ENCODE measurements at regions not wholly inside any gene's neighbourhood (a gene's known extent, or its start where the extent isn't known, plus 50 kb on each side); places are given as distances from the start of the nearest gene placed in this dataset.

GRCh38 chr13:65594298-65594781 lies 1635.8 kb downstream of the PCDH9 start:
- no peaks in the 10 kb centered on the region for H4K20me1 ChIP-seq (ENCODE audit: insufficient read depth, low read length)
- no peaks in the 10 kb centered on the region for H3K36me3 ChIP-seq (ENCODE audit: insufficient read depth, low read length)
- H3K27ac ChIP-seq (ENCODE audit: low read depth, low read length), result no peak overlapping the region
- H3K9me3 ChIP-seq (ENCODE audit: low read depth, low read length), result no peaks in the 10 kb centered on the region
- DNase-seq (ENCODE audit: insufficient read length, low spot score, missing footprints), result no peak
- no peak for TF ChIP-seq CTCF (IDR thresholded peaks at IDR 0.05; ENCODE audit: extremely low read depth, low read depth, low read length)
- peaks cover 21% of the 10 kb centered on the region for H3K4me1 ChIP-seq (ENCODE audit: insufficient read depth, low read length)
- no peak overlapping the region for H3K4me3 ChIP-seq (ENCODE audit: insufficient read depth, low read length)
- no peaks in the 10 kb centered on the region for H3K27me3 ChIP-seq (ENCODE audit: insufficient read depth, low read length)
- no peak overlapping the region for H2AFZ ChIP-seq (ENCODE audit: low read length)
- no peaks in the 10 kb centered on the region for H3K79me2 ChIP-seq (ENCODE audit: insufficient read depth, low read length)
- H3K4me2 ChIP-seq (ENCODE audit: insufficient read depth, low read length), result peak overlapping the region; percentile 13

GRCh38 chr13:65593298-65593874 lies 1636.8 kb downstream of the PCDH9 start:
- Histone ChIP-seq H3K4me2 (ENCODE audit: insufficient read depth, low read length) (no peak overlapping the region), H3K27me3 (ENCODE audit: insufficient read depth, low read length) (no peaks in the 10 kb centered on the region), H3K27ac (ENCODE audit: low read depth, low read length) (no peak overlapping the region), H3K4me1 (ENCODE audit: insufficient read depth, low read length) (peaks cover 19% of the 10 kb centered on the region), H3K9me3 (ENCODE audit: low read depth, low read length) (no peaks in the 10 kb centered on the region), H4K20me1 (ENCODE audit: insufficient read depth, low read length) (no peaks in the 10 kb centered on the region), H3K36me3 (ENCODE audit: insufficient read depth, low read length) (no peaks in the 10 kb centered on the region), H3K4me3 (ENCODE audit: insufficient read depth, low read length) (no peak overlapping the region), H2AFZ (ENCODE audit: low read length) (no peak overlapping the region), H3K79me2 (ENCODE audit: insufficient read depth, low read length) (no peaks in the 10 kb centered on the region)
- no peak for DNase-seq (ENCODE audit: insufficient read length, low spot score, missing footprints)
- no peak for TF ChIP-seq CTCF (IDR thresholded peaks at IDR 0.05; ENCODE audit: extremely low read depth, low read depth, low read length)

GRCh38 chr13:65592731-65593130 lies 1637.4 kb downstream of the PCDH9 start:
- no peaks in the 10 kb centered on the region for H3K27me3 ChIP-seq (ENCODE audit: insufficient read depth, low read length)
- no peak overlapping the region for H3K4me3 ChIP-seq (ENCODE audit: insufficient read depth, low read length)
- H3K36me3 ChIP-seq (ENCODE audit: insufficient read depth, low read length), result no peaks in the 10 kb centered on the region
- no peaks in the 10 kb centered on the region for H3K79me2 ChIP-seq (ENCODE audit: insufficient read depth, low read length)
- peaks cover 13% of the 10 kb centered on the region for H3K4me1 ChIP-seq (ENCODE audit: insufficient read depth, low read length)
- no peak overlapping the region for H3K4me2 ChIP-seq (ENCODE audit: insufficient read depth, low read length)
- H3K9me3 ChIP-seq (ENCODE audit: low read depth, low read length), result no peaks in the 10 kb centered on the region
- no peaks in the 10 kb centered on the region for H4K20me1 ChIP-seq (ENCODE audit: insufficient read depth, low read length)
- H2AFZ ChIP-seq (ENCODE audit: low read length), result no peak overlapping the region
- no peak for TF ChIP-seq CTCF (IDR thresholded peaks at IDR 0.05; ENCODE audit: extremely low read depth, low read depth, low read length)
- DNase-seq (ENCODE audit: insufficient read length, low spot score, missing footprints), result no peak
- H3K27ac ChIP-seq (ENCODE audit: low read depth, low read length), result no peak overlapping the region

- H3K27ac ChIP-seq (ENCODE audit: low read depth, low read length), result no peak overlapping the region
- no peaks in the 10 kb centered on the region for H3K4me1 ChIP-seq (ENCODE audit: insufficient read depth, low read length)
- H3K79me2 ChIP-seq (ENCODE audit: insufficient read depth, low read length), result no peaks in the 10 kb centered on the region
- H2AFZ ChIP-seq (ENCODE audit: low read length), result no peak overlapping the region
- no peaks in the 10 kb centered on the region for H3K27me3 ChIP-seq (ENCODE audit: insufficient read depth, low read length)
- H4K20me1 ChIP-seq (ENCODE audit: insufficient read depth, low read length), result no peaks in the 10 kb centered on the region
- H3K36me3 ChIP-seq (ENCODE audit: insufficient read depth, low read length), result no peaks in the 10 kb centered on the region
- H3K9me3 ChIP-seq (ENCODE audit: low read depth, low read length), result no peaks in the 10 kb centered on the region
- H3K4me3 ChIP-seq (ENCODE audit: insufficient read depth, low read length), result no peak overlapping the region
- no peak overlapping the region for H3K4me2 ChIP-seq (ENCODE audit: insufficient read depth, low read length)
- TF ChIP-seq CTCF (IDR thresholded peaks at IDR 0.05; ENCODE audit: extremely low read depth, low read depth, low read length), result no peak
- DNase-seq (ENCODE audit: insufficient read length, low spot score, missing footprints), result no peak
Observed at GRCh38 chr13:65585346-65585745, 1644.8 kb downstream of the PCDH9 start.

All from osteoblast (primary cell).